Tibial nerve (tissue), 4 donors: ENCODE measurements at regions not wholly inside any gene's neighbourhood (a gene's known extent, or its start where the extent isn't known, plus 50 kb on each side); places are given as distances from the start of the nearest gene placed in this dataset.

Experiments used
- DNase-seq, 2 donors: peaks; one replicate each; pipeline ENCODE4 v3.0.0-alpha.2; 2019; ENCODE audit warnings: low spot score in 2 of 2
- H3K27ac ChIP-seq, 4 donors: fragments of 200-600 bp; sonication (generic) in 3 of 4; one replicate each; pipeline ENCODE4 v1.5.1; 2017 to 2019; ENCODE audit warnings: mild to moderate bottlenecking in 1 of 4
- H3K27me3 ChIP-seq, 2 donors: fragments of 200-600 bp; sonication (generic) in 1 of 2; one replicate each; pipeline versions ENCODE4 v1.5.1 to v1.6.0; 2017 to 2019
- H3K36me3 ChIP-seq, 3 donors: fragments of 200-600 bp; sonication (generic); one replicate each; pipeline ENCODE4 v1.5.1; 2018 to 2019
- H3K4me1 ChIP-seq, 4 donors: fragments of 200-600 bp; sonication (generic) in 3 of 4; one replicate each; pipeline ENCODE4 v1.5.1; 2017 to 2019
- H3K4me3 ChIP-seq, 4 donors: fragments of 200-600 bp; sonication (generic) in 3 of 4; one replicate each; pipeline ENCODE4 v1.5.1; 2017 to 2019; ENCODE audit warnings: mild to moderate bottlenecking in 1 of 4, moderate library complexity in 1 of 4
- H3K9me3 ChIP-seq, 4 donors: fragments of 200-600 bp; sonication (generic) in 3 of 4; one replicate each; pipeline ENCODE4 v1.5.1; 2017 to 2019
- CTCF ChIP-seq, 5 experiments: fragments of 200-600 bp in 3 of 5; fragments of 450-650 bp in 2 of 5; sonication (generic) in 3 of 5; IDR thresholded peaks; one replicate each; pipeline ENCODE4 v1.5.1; 2016 to 2019; ENCODE audit warnings: antibody characterized with exemption in 5 of 5, mild to moderate bottlenecking in 3 of 5, moderate library complexity in 2 of 5
- EP300 ChIP-seq, 2 donors: sonication (generic); formaldehyde crosslinking; IDR thresholded peaks; one replicate each; pipeline ENCODE4 v1.6.1; 2017; ENCODE audit warnings: antibody characterized with exemption in 2 of 2, mild to moderate bottlenecking in 1 of 2
- POLR2A ChIP-seq, 2 donors: fragments of 450-650 bp; IDR thresholded peaks; one replicate each; pipeline ENCODE4 v1.6.1; 2017; ENCODE audit warnings: antibody characterized with exemption in 2 of 2, mild to moderate bottlenecking in 2 of 2, moderate library complexity in 2 of 2
- WGBS, 2 donors: methylation state at CpG; one replicate each; pipeline ENCODE4 v1.1.5; 2018; 5-methylcytosine and 5-hydroxymethylcytosine counted together

DNA sequence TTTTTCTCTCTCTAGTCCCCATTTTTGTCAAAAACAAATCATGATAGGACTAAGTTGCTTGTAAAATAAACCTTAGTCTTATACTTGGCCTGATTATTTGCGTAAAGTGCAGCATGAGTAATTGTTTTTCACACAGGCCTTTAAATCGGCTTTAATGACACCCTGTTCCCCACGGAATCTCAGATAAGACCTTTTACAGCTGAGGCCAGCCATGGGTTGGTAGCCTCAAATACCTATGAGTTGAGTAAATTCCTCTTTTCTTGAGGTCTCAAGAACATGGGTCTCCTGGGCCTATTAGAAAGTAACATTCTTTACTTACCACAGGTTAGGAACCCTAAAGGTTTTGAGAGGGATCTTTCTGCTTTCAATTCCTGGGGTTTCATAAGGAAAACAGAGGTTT, 761.0 kb upstream of the PHF14 start:
- H3K4me1 ChIP-seq: no peaks in the 10 kb centered on the region
- no peak overlapping the region for H3K4me3 ChIP-seq
- H3K9me3 ChIP-seq: peaks cover 0 to 11% (median 0%) of the 10 kb centered on the region in 4 donors
- no peak overlapping the region for H3K27ac ChIP-seq
- no peaks in the 10 kb centered on the region for H3K27me3 ChIP-seq
- TF ChIP-seq EP300 (IDR thresholded peaks at IDR 0.05) (no peak), POLR2A (IDR thresholded peaks at IDR 0.05) (no peak), CTCF (IDR thresholded peaks at IDR 0.05) (no peak)
- H3K36me3 ChIP-seq: no peaks in the 10 kb centered on the region
- WGBS, 2 donors: 85 to 87% methylated on average over 3 of the region's 3 CpGs
- DNase-seq: no peak

- Histone ChIP-seq H3K27me3 (no peaks in the 10 kb centered on the region), H3K4me1 (no peaks in the 10 kb centered on the region), H3K9me3 (peaks cover 0 to 11% (median 0%) of the 10 kb centered on the region in 4 donors), H3K36me3 (no peaks in the 10 kb centered on the region), H3K4me3 (no peak overlapping the region), H3K27ac (no peak overlapping the region)
- DNase-seq: no peak
- no peak for TF ChIP-seq EP300 (IDR thresholded peaks at IDR 0.05)
- no peak for TF ChIP-seq POLR2A (IDR thresholded peaks at IDR 0.05)
- TF ChIP-seq CTCF (IDR thresholded peaks at IDR 0.05): no peak
- whole genome bisulfite sequencing, 2 donors: 89 to 92% methylated on average over 2 of the region's 2 CpGs
These were observed 757.2 kb upstream of the PHF14 start for GRCh38 chr7:10216462-10216861.

GRCh38 chr7:10221084-10221483, 752.6 kb upstream of the PHF14 start:
- Histone ChIP-seq H3K36me3 (no peaks in the 10 kb centered on the region), H3K9me3 (no peaks in the 10 kb centered on the region), H3K27me3 (no peaks in the 10 kb centered on the region), H3K4me3 (no peak overlapping the region), H3K4me1 (no peaks in the 10 kb centered on the region), H3K27ac (no peak overlapping the region)
- TF ChIP-seq EP300 (IDR thresholded peaks at IDR 0.05): no peak
- no peak for TF ChIP-seq CTCF (IDR thresholded peaks at IDR 0.05)
- TF ChIP-seq POLR2A (IDR thresholded peaks at IDR 0.05): no peak
- no peak for DNase-seq

GRCh38 chr7:10222976-10223375, 750.7 kb upstream of the PHF14 start:
- no peaks in the 10 kb centered on the region for H3K27me3 ChIP-seq
- no peak for DNase-seq
- H3K4me3 ChIP-seq: no peak overlapping the region
- no peak overlapping the region for H3K27ac ChIP-seq
- 63 to 66% methylated on average over 2 of the region's 2 CpGs for WGBS, 2 donors
- H3K4me1 ChIP-seq: no peaks in the 10 kb centered on the region
- H3K36me3 ChIP-seq: no peaks in the 10 kb centered on the region
- no peak for TF ChIP-seq CTCF (IDR thresholded peaks at IDR 0.05)
- TF ChIP-seq POLR2A (IDR thresholded peaks at IDR 0.05): no peak
- no peak for TF ChIP-seq EP300 (IDR thresholded peaks at IDR 0.05)
- H3K9me3 ChIP-seq: no peaks in the 10 kb centered on the region

DNA sequence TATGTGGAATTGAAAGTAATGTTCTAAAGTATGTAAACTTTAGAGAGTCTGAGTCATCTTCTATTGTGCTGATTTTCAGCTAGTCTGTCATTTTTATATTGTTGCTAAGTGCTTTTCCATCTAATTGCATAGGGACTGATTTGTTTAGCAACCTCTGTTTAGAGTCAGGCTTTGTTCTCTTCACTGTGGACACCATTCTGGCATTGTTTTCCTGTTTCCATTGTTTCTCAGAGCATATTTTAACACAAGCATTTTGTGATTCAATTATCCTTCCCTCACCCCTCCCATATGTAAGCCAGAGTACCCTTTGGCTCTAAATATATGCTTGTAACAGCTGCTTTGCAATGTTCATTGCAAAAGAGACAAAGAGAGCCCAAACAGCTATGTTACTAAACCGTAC, 748.4 kb upstream of the PHF14 start:
- Histone ChIP-seq H3K9me3 (no peaks in the 10 kb centered on the region), H3K27me3 (no peaks in the 10 kb centered on the region), H3K4me1 (no peaks in the 10 kb centered on the region), H3K27ac (no peak overlapping the region), H3K4me3 (no peak overlapping the region), H3K36me3 (no peaks in the 10 kb centered on the region)
- WGBS, 2 donors: 18 to 27% methylated on average over 1 of the region's 1 CpG
- no peak for DNase-seq
- no peak for TF ChIP-seq CTCF (IDR thresholded peaks at IDR 0.05)
- no peak for TF ChIP-seq POLR2A (IDR thresholded peaks at IDR 0.05)
- no peak for TF ChIP-seq EP300 (IDR thresholded peaks at IDR 0.05)
